Neuronal stem cell (in vitro differentiated cells): ENCODE measurements at regions not wholly inside any gene's neighbourhood (a gene's known extent, or its start where the extent isn't known, plus 50 kb on each side); places are given as distances from the start of the nearest gene placed in this dataset.

Experiments used
- DNase-seq: peaks from one replicate; pipeline ENCODE4 v3.0.0-alpha.2; 2013; ENCODE audit warnings: low spot score
- H2AFZ ChIP-seq: one replicate; pipeline ENCODE4 v1.6.1; 2013; ENCODE audit warnings: mild to moderate bottlenecking, low read length, inconsistent platforms
- H2AK5ac ChIP-seq: 2 replicates; pipeline ENCODE4 v1.6.1; 2013; ENCODE audit warnings: low read depth, mild to moderate bottlenecking, inconsistent platforms, low read length, moderate library complexity, mixed read lengths
- H2BK120ac ChIP-seq: 2 replicates; pipeline ENCODE4 v1.6.1; 2013; ENCODE audit warnings: low read depth, mild to moderate bottlenecking, inconsistent platforms, low read length, moderate library complexity, mixed read lengths
- H2BK12ac ChIP-seq: one replicate; pipeline ENCODE4 v1.6.1; 2013; ENCODE audit warnings: low read length, inconsistent platforms
- H2BK15ac ChIP-seq: 2 replicates; pipeline ENCODE4 v1.6.1; 2013; ENCODE audit warnings: mild to moderate bottlenecking, low read length, inconsistent platforms, mixed read lengths
- H2BK5ac ChIP-seq: one replicate; pipeline ENCODE4 v1.6.1; 2013; ENCODE audit warnings: inconsistent platforms, mild to moderate bottlenecking, low read length, moderate library complexity
- H3K14ac ChIP-seq: one replicate; pipeline ENCODE4 v1.6.1; 2013; ENCODE audit warnings: low read length, inconsistent platforms
- H3K18ac ChIP-seq: 2 replicates; pipeline ENCODE4 v1.6.1; 2013; ENCODE audit warnings: low read length, inconsistent platforms
- H3K23ac ChIP-seq: 2 replicates; pipeline ENCODE4 v1.6.1; 2013; ENCODE audit warnings: low read depth, mild to moderate bottlenecking, mixed read lengths, low read length, inconsistent platforms; ENCODE audit not compliant: poor library complexity
- H3K27ac ChIP-seq: replicated peaks from 3 replicates; pipeline ENCODE4 v1.5.1; 2013; ENCODE audit warnings: low read length, inconsistent platforms
- H3K27me3 ChIP-seq, 3 experiments: 2 replicates each; pipeline ENCODE4 v1.6.1; 2013; ENCODE audit warnings: low read length in 3 of 3, mild to moderate bottlenecking in 2 of 3, inconsistent platforms in 1 of 3, low read depth in 1 of 3, mixed read lengths in 1 of 3, moderate library complexity in 1 of 3; ENCODE audit not compliant: control insufficient read depth in 3 of 3, insufficient read depth in 3 of 3
- H3K36me3 ChIP-seq, 2 donors: replicated peaks in 1 of 2; 2 replicates each; pipeline ENCODE4 v1.6.1; 2013; ENCODE audit warnings: low read length in 2 of 2; ENCODE audit not compliant: control insufficient read depth in 2 of 2, insufficient read depth in 2 of 2
- H3K4ac ChIP-seq: 2 replicates; pipeline ENCODE4 v1.6.1; 2013; ENCODE audit warnings: inconsistent platforms, mild to moderate bottlenecking, low read length, moderate library complexity
- H3K4me1 ChIP-seq, 2 donors: 1 replicate in 1 of 2; 2 replicates in 1 of 2; pipeline ENCODE4 v1.6.1; 2013; ENCODE audit warnings: low read length in 2 of 2, low read depth in 1 of 2; ENCODE audit not compliant: control insufficient read depth in 2 of 2, insufficient read depth in 1 of 2
- H3K4me2 ChIP-seq: one replicate; pipeline ENCODE4 v1.6.1; 2013; ENCODE audit warnings: mild to moderate bottlenecking, low read length, inconsistent platforms; ENCODE audit not compliant: insufficient read depth, poor library complexity, severe bottlenecking
- H3K4me3 ChIP-seq, 2 donors: 2 replicates each; pipeline ENCODE4 v1.5.1; 2013; ENCODE audit warnings: low read length in 2 of 2, mild to moderate bottlenecking in 2 of 2, inconsistent platforms in 1 of 2, moderate library complexity in 1 of 2
- H3K79me1 ChIP-seq: one replicate; pipeline ENCODE4 v1.6.1; 2013; ENCODE audit warnings: low read depth, mild to moderate bottlenecking, inconsistent platforms, low read length, moderate library complexity
- H3K9ac ChIP-seq: one replicate; pipeline ENCODE4 v1.6.1; 2013; ENCODE audit warnings: mild to moderate bottlenecking, low read depth, low read length, inconsistent platforms; ENCODE audit not compliant: poor library complexity
- H3K9me3 ChIP-seq, 2 donors: replicated peaks in 1 of 2; 2 replicates each; pipeline versions ENCODE3 to v1.6.1; 2013; ENCODE audit warnings: low read length in 2 of 2, mild to moderate bottlenecking in 2 of 2, inconsistent platforms in 1 of 2, low read depth in 1 of 2, mixed read lengths in 1 of 2, moderate library complexity in 1 of 2; ENCODE audit not compliant: control insufficient read depth in 2 of 2, insufficient read depth in 1 of 2
- H4K8ac ChIP-seq: one replicate; pipeline ENCODE4 v1.6.1; 2013; ENCODE audit warnings: low read depth, mild to moderate bottlenecking, inconsistent platforms, low read length, moderate library complexity
- H4K91ac ChIP-seq: one replicate; pipeline ENCODE4 v1.6.1; 2013; ENCODE audit warnings: low read length, low read depth, mild to moderate bottlenecking, inconsistent platforms; ENCODE audit not compliant: poor library complexity
- WGBS, 2 donors: extraction: QIAGEN DNeasy Blood & Tissue Kit; methylation state at CpG; one replicate each; pipeline ENCODE4 v1.1.7; 2013; ENCODE audit warnings: missing lambda C conversion rate in 2 of 2, mixed read lengths in 1 of 2; ENCODE audit not compliant: insufficient read length in 2 of 2, insufficient replicate concordance in 1 of 2; ENCODE audit errors: extremely low coverage in 2 of 2; 5-methylcytosine and 5-hydroxymethylcytosine counted together

- WGBS, 2 donors: no CpG with 5 or more reads among the region's 4 CpGs
- no peaks in the 10 kb centered on the region for H3K36me3 ChIP-seq
- H3K18ac ChIP-seq: no peak overlapping the region
- H3K9me3 ChIP-seq: no peaks in the 10 kb centered on the region
- no peak overlapping the region for H2AFZ ChIP-seq
- no peak overlapping the region for H3K4ac ChIP-seq
- no peak for DNase-seq
- H3K4me1 ChIP-seq: no peaks in the 10 kb centered on the region
- no peak overlapping the region for H2BK12ac ChIP-seq
- H3K14ac ChIP-seq: no peak overlapping the region
- H3K4me2 ChIP-seq: no peak overlapping the region
- H3K79me1 ChIP-seq: no peaks in the 10 kb centered on the region
- H3K27ac ChIP-seq: no peak overlapping the region
- H2AK5ac ChIP-seq: no peak overlapping the region
- H3K27me3 ChIP-seq: no peaks in the 10 kb centered on the region
- no peak overlapping the region for H2BK15ac ChIP-seq
- H3K23ac ChIP-seq: no peak overlapping the region
- no peak overlapping the region for H2BK5ac ChIP-seq
- no peak overlapping the region for H3K4me3 ChIP-seq
- H4K8ac ChIP-seq: no peak overlapping the region
- no peak overlapping the region for H3K9ac ChIP-seq
- H2BK120ac ChIP-seq: no peak overlapping the region
- H4K91ac ChIP-seq: no peak overlapping the region
These were observed 1660.7 kb upstream of the ADGRL3 start for GRCh38 chr4:59539401-59539800.

- H3K9me3 ChIP-seq: no peaks in the 10 kb centered on the region
These were observed 1659.8 kb upstream of the ADGRL3 start for GRCh38 chr4:59540311-59540710.

DNA sequence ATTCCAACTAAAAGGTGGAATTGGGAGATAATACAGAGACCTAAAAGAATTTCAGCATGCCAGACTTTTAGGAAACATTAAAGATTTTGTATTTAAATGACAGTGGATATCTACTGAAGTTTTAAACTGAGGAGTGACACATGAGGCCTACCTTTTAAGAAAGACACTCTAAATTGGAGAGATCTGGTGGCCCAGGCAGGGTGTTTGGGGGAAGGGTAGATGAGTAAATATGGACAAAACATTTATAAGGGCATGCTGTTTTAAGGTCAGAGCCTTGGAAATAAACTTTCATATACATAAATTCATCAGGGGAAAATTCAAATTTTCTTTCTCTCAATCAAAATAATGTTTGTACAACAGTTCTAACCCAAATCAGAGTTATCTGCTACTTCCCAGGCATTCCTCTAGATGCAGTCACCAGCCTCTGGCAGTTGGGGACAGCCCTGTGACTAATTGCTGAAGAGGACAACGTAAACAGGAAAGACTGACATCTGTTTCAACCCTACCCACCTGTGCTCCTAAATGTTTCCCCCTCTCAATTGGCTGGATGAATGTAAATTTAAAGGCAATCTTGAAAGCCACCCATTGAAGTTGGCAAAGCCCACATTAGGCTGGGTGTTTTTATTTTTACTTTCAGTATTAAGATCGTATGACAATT, 1646.9 kb upstream of the ADGRL3 start:
- H4K91ac ChIP-seq: no peak overlapping the region
- H2AK5ac ChIP-seq: no peak overlapping the region
- no peaks in the 10 kb centered on the region for H3K27me3 ChIP-seq
- H3K9me3 ChIP-seq: no peaks in the 10 kb centered on the region
- H3K18ac ChIP-seq: no peak overlapping the region
- no peak overlapping the region for H2BK12ac ChIP-seq
- no peak overlapping the region for H2BK120ac ChIP-seq
- H2BK5ac ChIP-seq: no peak overlapping the region
- no peak for DNase-seq
- H2BK15ac ChIP-seq: no peak overlapping the region
- no peak overlapping the region for H3K9ac ChIP-seq
- no peak overlapping the region for H3K27ac ChIP-seq
- no peak overlapping the region for H3K4me2 ChIP-seq
- no peaks in the 10 kb centered on the region for H3K79me1 ChIP-seq
- H3K4me1 ChIP-seq: no peaks in the 10 kb centered on the region
- H3K4ac ChIP-seq: no peak overlapping the region
- H2AFZ ChIP-seq: no peak overlapping the region
- H3K14ac ChIP-seq: no peak overlapping the region
- no peak overlapping the region for H4K8ac ChIP-seq
- no CpG with 5 or more reads among the region's 2 CpGs for WGBS, 2 donors
- H3K36me3 ChIP-seq: no peaks in the 10 kb centered on the region
- H3K23ac ChIP-seq: no peak overlapping the region
- H3K4me3 ChIP-seq: no peak overlapping the region

More at GRCh38 chr4:59540311-59540710, 1659.8 kb upstream of the ADGRL3 start:
- no peak overlapping the region for H3K4me3 ChIP-seq
- H4K91ac ChIP-seq: no peak overlapping the region
- no CpG with 5 or more reads among the region's 2 CpGs for WGBS, 2 donors
- no peak overlapping the region for H3K4me2 ChIP-seq
- H3K9ac ChIP-seq: no peak overlapping the region
- H3K27ac ChIP-seq: no peak overlapping the region
- H3K4me1 ChIP-seq: no peaks in the 10 kb centered on the region
- no peaks in the 10 kb centered on the region for H3K27me3 ChIP-seq
- H3K23ac ChIP-seq: no peak overlapping the region
- no peak overlapping the region for H2BK5ac ChIP-seq
- no peak overlapping the region for H2AFZ ChIP-seq
- H4K8ac ChIP-seq: no peak overlapping the region
- H2BK120ac ChIP-seq: no peak overlapping the region
- H3K18ac ChIP-seq: no peak overlapping the region
- no peak for DNase-seq
- H2BK15ac ChIP-seq: no peak overlapping the region
- no peak overlapping the region for H3K14ac ChIP-seq
- no peak overlapping the region for H3K4ac ChIP-seq
- no peak overlapping the region for H2AK5ac ChIP-seq
- no peak overlapping the region for H2BK12ac ChIP-seq
- no peaks in the 10 kb centered on the region for H3K36me3 ChIP-seq
- no peaks in the 10 kb centered on the region for H3K79me1 ChIP-seq

DNA sequence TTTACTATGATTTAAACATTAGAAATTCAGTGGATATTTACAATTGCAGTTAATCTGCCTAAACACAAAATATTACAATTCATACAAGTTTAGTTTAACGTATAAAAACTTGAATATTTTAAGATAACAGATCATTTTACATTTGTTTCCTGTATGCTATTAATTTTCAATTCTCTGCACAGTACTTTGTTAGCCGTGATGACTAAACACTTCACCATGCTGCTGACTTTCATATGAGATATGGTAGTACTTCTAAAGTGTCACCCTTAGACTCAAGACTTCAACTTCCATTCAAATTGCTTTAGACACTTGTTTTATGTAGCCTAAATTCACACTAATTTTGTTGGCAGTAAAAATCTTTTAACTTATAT, 1646.4 kb upstream of the ADGRL3 start:
- H2BK15ac ChIP-seq: no peak overlapping the region
- H3K4ac ChIP-seq: no peak overlapping the region
- no peaks in the 10 kb centered on the region for H3K4me1 ChIP-seq
- H2BK120ac ChIP-seq: no peak overlapping the region
- no peak overlapping the region for H4K8ac ChIP-seq
- H3K27ac ChIP-seq: no peak overlapping the region
- H3K18ac ChIP-seq: no peak overlapping the region
- H3K36me3 ChIP-seq: no peaks in the 10 kb centered on the region
- WGBS, 2 donors: no CpG with 5 or more reads among the region's 2 CpGs
- no peak overlapping the region for H3K9ac ChIP-seq
- H4K91ac ChIP-seq: no peak overlapping the region
- no peak overlapping the region for H3K4me3 ChIP-seq
- H3K9me3 ChIP-seq: no peaks in the 10 kb centered on the region
- H2BK12ac ChIP-seq: no peak overlapping the region
- no peaks in the 10 kb centered on the region for H3K27me3 ChIP-seq
- H3K14ac ChIP-seq: no peak overlapping the region
- no peak overlapping the region for H3K4me2 ChIP-seq
- no peak for DNase-seq
- no peak overlapping the region for H2AFZ ChIP-seq
- no peak overlapping the region for H2BK5ac ChIP-seq
- no peaks in the 10 kb centered on the region for H3K79me1 ChIP-seq
- H3K23ac ChIP-seq: no peak overlapping the region
- no peak overlapping the region for H2AK5ac ChIP-seq
